ENCODE measurements at regions not wholly inside any gene's neighbourhood (a gene's known extent, or its start where the extent isn't known, plus 50 kb on each side); places are given as distances from the start of the nearest gene placed in this dataset.
A peak's percentile ranks its signal among the peaks of the same experiment; 100 is the strongest.

DNA sequence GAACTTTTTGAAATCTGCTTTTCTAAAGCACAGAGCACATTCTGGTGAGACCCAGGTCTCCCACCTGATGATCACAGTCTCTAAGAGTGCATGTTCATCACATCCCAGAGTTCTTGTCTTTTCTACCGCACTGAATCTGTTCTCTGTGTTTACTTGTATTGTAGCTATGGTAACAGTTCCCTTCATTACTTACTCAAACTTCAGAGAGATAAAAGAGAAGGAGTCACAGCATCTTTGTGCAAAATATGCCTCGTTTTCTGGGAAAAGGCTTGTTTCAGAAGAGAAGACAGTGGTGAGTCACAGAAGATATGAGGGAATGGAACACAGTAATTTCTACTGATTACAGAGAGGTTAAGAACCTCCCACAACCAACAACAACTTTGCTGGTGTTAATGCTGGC lies 580.6 kb downstream of the PLA2G4A start:
- no peak overlapping the region for H3K4me3 ChIP-seq
- TF ChIP-seq, protein P1, sequence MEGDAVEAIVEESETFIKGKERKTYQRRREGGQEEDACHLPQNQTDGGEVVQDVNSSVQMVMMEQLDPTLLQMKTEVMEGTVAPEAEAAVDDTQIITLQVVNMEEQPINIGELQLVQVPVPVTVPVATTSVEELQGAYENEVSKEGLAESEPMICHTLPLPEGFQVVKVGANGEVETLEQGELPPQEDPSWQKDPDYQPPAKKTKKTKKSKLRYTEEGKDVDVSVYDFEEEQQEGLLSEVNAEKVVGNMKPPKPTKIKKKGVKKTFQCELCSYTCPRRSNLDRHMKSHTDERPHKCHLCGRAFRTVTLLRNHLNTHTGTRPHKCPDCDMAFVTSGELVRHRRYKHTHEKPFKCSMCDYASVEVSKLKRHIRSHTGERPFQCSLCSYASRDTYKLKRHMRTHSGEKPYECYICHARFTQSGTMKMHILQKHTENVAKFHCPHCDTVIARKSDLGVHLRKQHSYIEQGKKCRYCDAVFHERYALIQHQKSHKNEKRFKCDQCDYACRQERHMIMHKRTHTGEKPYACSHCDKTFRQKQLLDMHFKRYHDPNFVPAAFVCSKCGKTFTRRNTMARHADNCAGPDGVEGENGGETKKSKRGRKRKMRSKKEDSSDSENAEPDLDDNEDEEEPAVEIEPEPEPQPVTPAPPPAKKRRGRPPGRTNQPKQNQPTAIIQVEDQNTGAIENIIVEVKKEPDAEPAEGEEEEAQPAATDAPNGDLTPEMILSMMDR (IDR thresholded peaks at IDR 0.05): no peak
- TF ChIP-seq POLR2A (IDR thresholded peaks at IDR 0.05): no peak
- ATAC-seq: no peak

DNA sequence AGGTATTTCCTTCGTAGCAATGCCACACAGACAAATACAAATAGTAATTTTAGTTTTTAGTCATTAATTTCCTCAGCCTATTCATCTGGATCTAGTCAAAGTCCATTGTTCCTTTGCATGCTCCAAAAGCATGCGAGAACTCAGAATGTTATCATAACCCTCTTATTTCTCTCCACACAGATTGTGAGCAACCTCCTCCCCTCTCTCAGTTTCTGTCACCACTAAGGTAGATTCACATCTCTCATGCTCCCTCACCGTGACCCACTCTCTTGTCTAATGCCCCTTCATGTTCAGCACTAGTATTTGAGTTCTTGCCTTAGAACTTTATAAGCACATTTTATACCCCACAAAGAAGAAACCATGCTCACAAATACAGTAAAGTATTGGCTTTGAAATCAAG lies 582.4 kb downstream of the PLA2G4A start:
- Histone ChIP-seq H3K36me3 (no peaks in the 10 kb centered on the region), H3K9me3 (no peaks in the 10 kb centered on the region), H3K4me1 (no peaks in the 10 kb centered on the region), H3K4me3 (no peak overlapping the region), H3K27ac (no peak overlapping the region), H3K27me3 (no peaks in the 10 kb centered on the region)
- ATAC-seq (no peak), DNase-seq (no peak)
- intact Hi-C loops (cut with DNase I): no loop called here
- WGBS (ENCODE audit: insufficient coverage, low coverage, low lambda C conversion rate, missing lambda C conversion rate): 55% methylated on average over 3 of the region's 3 CpGs
- TF ChIP-seq, protein P1 (IDR thresholded peaks at IDR 0.05): no peak
- no peak for TF ChIP-seq POLR2A (IDR thresholded peaks at IDR 0.05)

More for the DNA sequence above, 580.6 kb downstream of the PLA2G4A start:
- no peaks in the 10 kb centered on the region for H3K36me3 ChIP-seq
- WGBS (ENCODE audit: insufficient coverage, low coverage, low lambda C conversion rate, missing lambda C conversion rate): 20% methylated on average over 2 of the region's 2 CpGs
- no peak overlapping the region for H3K27ac ChIP-seq
- DNase-seq: no peak
- H3K9me3 ChIP-seq: no peaks in the 10 kb centered on the region
- no peaks in the 10 kb centered on the region for H3K4me1 ChIP-seq
- H3K27me3 ChIP-seq: no peaks in the 10 kb centered on the region
- intact Hi-C loops (cut with DNase I): no loop called here

DNA sequence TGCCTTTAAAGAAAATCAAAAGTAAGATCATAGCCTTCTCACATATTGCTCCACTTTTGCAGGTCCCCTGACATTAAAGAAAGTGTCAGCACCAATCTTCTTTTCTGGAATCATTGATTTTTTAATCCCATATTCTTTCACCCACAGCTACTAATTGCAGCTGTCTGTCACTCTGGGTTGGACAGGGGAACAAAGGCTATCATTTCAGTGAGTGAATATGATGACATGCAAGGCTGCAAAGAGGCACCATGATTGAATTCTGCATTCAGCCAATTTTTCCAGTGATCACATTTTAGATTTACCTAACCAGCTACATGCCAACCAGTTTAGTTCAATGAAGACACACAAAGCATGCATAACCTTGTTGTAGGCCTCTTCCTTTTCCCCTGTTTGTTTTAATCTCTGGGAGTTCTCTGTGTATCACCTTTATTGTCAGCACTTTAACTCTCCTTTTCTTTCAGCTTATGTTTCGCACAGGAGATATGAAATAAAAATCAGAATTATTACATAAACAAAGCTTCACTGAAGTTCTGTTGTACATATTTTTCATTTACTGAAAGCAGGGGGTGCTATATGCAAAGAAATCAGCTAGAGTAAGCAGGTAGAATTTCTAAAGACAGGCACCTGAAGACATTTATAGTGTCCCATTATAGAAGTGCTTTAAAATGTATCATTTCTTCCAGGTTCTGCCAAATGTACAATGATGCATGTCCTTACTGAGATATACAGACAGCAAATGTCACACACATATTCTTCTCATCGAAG lies 584.8 kb downstream of the PLA2G4A start:
- no peak for DNase-seq
- WGBS (ENCODE audit: insufficient coverage, low coverage, low lambda C conversion rate, missing lambda C conversion rate): 44% methylated on average over 2 of the region's 2 CpGs
- no peaks in the 10 kb centered on the region for H3K27me3 ChIP-seq
- no peaks in the 10 kb centered on the region for H3K9me3 ChIP-seq
- no peaks in the 10 kb centered on the region for H3K36me3 ChIP-seq
- H3K4me1 ChIP-seq: no peaks in the 10 kb centered on the region
- no peak for TF ChIP-seq POLR2A (IDR thresholded peaks at IDR 0.05)
- TF ChIP-seq, protein P1 (IDR thresholded peaks at IDR 0.05): peak in 3 of 4 donors; percentile 8 to 31 (median 18)
- H3K4me3 ChIP-seq: no peak overlapping the region
- intact Hi-C loops (cut with DNase I): no loop called here
- ATAC-seq: no peak
- H3K27ac ChIP-seq: no peak overlapping the region

DNA sequence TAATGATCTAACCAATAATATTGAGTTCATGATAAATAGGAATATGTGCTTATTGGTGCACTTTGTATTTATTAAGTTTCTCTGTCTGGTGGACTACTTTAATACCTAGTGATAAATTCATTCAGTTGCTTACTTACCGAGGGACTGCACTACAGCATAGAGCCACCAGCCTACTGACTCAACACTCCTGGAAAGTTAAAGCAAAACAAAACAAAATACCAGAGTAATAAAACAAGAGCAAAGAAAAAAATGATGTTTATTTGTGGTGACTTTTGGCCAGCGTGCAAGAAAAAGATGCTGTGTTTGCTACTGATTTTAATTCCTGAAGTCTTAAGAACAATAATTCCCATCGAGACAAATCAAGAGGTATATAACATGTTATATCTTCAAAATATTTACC lies 586.3 kb downstream of the PLA2G4A start:
- ATAC-seq (no peak), DNase-seq (no peak)
- Histone ChIP-seq H3K4me1 (no peaks in the 10 kb centered on the region), H3K9me3 (no peaks in the 10 kb centered on the region), H3K36me3 (no peaks in the 10 kb centered on the region), H3K27ac (no peak overlapping the region), H3K27me3 (no peaks in the 10 kb centered on the region), H3K4me3 (no peak overlapping the region)
- TF ChIP-seq, protein P1 (IDR thresholded peaks at IDR 0.05): no peak
- TF ChIP-seq POLR2A (IDR thresholded peaks at IDR 0.05): no peak
- intact Hi-C loops (cut with DNase I): no loop called here
- 47% methylated on average over 3 of the region's 3 CpGs for WGBS (ENCODE audit: insufficient coverage, low coverage, low lambda C conversion rate, missing lambda C conversion rate)

Measured in right lobe of liver (tissue), 6 donors.